Activated naive CD4-positive, alpha-beta T cell treated with anti-CD3 and anti-CD28 coated beads, Interleukin-2, amount 50 U/mL, for 24 hours (primary cell): ENCODE measurements at regions not wholly inside any gene's neighbourhood (a gene's known extent, or its start where the extent isn't known, plus 50 kb on each side); places are given as distances from the start of the nearest gene placed in this dataset.

Source experiments
- H3K27ac Mint-ChIP-seq: one replicate; pipeline ENCODE4 v1.8.0; 2021; ENCODE audit warnings: mild to moderate bottlenecking, mixed read lengths
- H3K27me3 Mint-ChIP-seq: one replicate; pipeline ENCODE4 v1.8.0; 2021; ENCODE audit warnings: mixed read lengths
- H3K36me3 Mint-ChIP-seq: one replicate; pipeline ENCODE4 v1.8.0; 2021; ENCODE audit warnings: mixed read lengths
- H3K4me1 Mint-ChIP-seq: one replicate; pipeline ENCODE4 v1.8.0; 2021; ENCODE audit warnings: mixed read lengths
- H3K4me3 Mint-ChIP-seq: one replicate; pipeline ENCODE4 v1.8.0; 2021; ENCODE audit warnings: mild to moderate bottlenecking, mixed read lengths
- H3K9me3 Mint-ChIP-seq: one replicate; pipeline ENCODE4 v1.8.0; 2021; ENCODE audit warnings: mixed read lengths

- Mint-ChIP-seq H3K4me1 (no peaks in the 10 kb centered on the region), H3K36me3 (no peaks in the 10 kb centered on the region), H3K4me3 (no peak overlapping the region), H3K9me3 (no peaks in the 10 kb centered on the region), H3K27ac (no peak overlapping the region), H3K27me3 (peaks cover 3% of the 10 kb centered on the region)
Observed at GRCh38 chr12:39037115-39037514, 131.7 kb upstream of the CPNE8 start.

DNA sequence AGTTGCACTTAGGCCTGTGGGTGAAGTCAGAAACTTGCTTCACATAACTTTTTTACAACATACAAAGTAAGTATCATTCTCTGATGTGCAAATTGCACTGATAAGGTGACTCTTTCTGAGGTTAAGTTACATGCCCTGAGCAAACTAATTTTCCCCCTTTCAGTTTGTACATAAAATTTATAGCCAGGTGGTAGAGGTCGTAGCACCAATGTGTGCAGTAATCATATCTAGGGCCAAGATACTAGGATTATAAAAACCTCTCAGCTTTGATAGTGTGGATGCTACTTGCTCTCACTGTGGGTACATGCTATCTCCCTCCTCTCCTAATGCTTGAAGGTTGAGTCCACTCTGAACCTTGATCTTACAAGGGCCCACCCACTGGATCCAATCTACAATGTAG is 130.7 kb upstream of the CPNE8 start:
- Mint-ChIP-seq H3K36me3 (no peaks in the 10 kb centered on the region), H3K4me3 (no peak overlapping the region), H3K9me3 (no peaks in the 10 kb centered on the region), H3K4me1 (no peaks in the 10 kb centered on the region), H3K27me3 (peaks cover 3% of the 10 kb centered on the region), H3K27ac (no peak overlapping the region)

DNA sequence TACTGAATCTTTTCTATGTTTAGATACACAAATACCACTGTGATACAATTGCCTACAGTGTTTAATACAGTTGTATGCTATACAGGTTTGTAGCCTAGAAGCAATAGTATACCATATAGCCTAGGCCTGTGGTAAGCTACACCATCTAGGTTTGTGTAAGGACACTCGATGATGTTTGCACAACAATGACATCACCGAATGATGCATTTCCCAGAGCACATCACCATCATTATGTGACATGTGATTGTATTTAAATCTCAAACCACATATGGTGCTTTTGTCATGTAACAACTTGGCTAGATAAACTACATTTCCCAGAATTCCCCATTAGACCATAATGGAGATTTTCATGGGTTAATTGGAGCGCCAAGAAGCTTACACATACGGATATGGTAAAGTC is 128.4 kb upstream of the CPNE8 start:
- Mint-ChIP-seq H3K36me3 (no peaks in the 10 kb centered on the region), H3K27ac (no peak overlapping the region), H3K4me1 (no peaks in the 10 kb centered on the region), H3K27me3 (peaks cover 2% of the 10 kb centered on the region), H3K4me3 (no peak overlapping the region), H3K9me3 (no peaks in the 10 kb centered on the region)

DNA sequence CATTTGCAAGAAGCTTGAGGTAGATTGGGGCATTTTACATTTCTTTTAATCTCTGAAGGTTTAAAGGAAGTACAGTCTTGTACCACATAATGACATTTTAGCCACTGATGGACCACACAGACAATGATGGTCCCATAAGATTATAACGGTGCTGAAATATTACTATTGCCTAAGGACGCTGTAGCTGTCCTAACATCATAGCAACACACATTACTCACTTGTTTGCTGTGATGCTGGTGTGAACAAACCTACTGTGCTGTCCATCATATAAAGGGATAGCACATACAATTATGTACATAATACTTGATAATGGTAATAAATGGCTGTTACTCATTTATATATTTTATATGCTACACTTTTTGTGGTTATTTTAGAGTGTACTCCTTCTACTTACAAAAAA is 127.1 kb upstream of the CPNE8 start:
- no peaks in the 10 kb centered on the region for H3K9me3 Mint-ChIP-seq
- H3K36me3 Mint-ChIP-seq: no peaks in the 10 kb centered on the region
- H3K27me3 Mint-ChIP-seq: peaks cover 2% of the 10 kb centered on the region
- H3K27ac Mint-ChIP-seq: no peak overlapping the region
- H3K4me3 Mint-ChIP-seq: no peak overlapping the region
- H3K4me1 Mint-ChIP-seq: no peaks in the 10 kb centered on the region

- Mint-ChIP-seq H3K36me3 (no peaks in the 10 kb centered on the region), H3K27me3 (peaks cover 2% of the 10 kb centered on the region), H3K4me1 (no peaks in the 10 kb centered on the region), H3K9me3 (no peaks in the 10 kb centered on the region), H3K27ac (no peak overlapping the region), H3K4me3 (no peak overlapping the region)
Observed at GRCh38 chr12:39032034-39032433, 126.6 kb upstream of the CPNE8 start.

DNA sequence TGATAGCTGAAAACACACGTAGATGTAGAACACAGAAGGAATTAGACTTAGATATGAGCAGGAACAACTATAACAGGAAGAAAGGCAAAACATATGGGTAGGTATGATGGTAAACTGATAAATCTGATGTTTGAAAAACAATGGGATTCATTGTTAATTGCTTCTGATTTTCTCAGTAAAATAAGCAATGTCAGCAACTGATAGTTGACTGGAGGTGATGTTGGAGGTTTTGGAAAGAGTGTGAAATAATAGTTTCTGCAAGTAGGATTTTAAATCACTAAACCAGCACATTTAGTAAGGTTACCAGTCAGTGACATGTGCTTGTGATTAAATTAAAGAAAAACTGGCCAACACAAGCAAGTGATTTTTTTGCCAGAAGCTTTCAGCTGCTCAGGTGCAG is 123.0 kb upstream of the CPNE8 start:
- no peak overlapping the region for H3K27ac Mint-ChIP-seq
- H3K4me1 Mint-ChIP-seq: no peaks in the 10 kb centered on the region
- no peaks in the 10 kb centered on the region for H3K36me3 Mint-ChIP-seq
- H3K27me3 Mint-ChIP-seq: no peaks in the 10 kb centered on the region
- no peak overlapping the region for H3K4me3 Mint-ChIP-seq
- H3K9me3 Mint-ChIP-seq: peaks cover 5% of the 10 kb centered on the region

DNA sequence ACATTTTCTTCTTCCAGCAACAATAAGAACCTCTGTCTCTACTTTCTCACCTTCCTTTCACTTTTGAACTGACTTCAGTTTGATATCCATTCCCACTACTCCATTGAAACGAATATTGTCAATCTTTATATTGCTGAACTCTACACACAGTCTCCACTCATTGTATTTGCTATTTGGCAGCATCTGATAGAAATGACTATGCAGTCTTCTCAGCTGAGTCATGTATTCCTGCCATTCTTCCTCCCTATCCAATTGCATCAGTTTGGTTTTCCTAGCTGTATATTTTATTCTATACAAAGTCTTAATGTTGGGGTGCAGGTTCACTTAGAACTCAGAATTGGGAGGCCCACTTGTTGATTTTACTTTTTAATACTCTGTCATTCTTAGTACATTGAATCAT is 107.5 kb upstream of the CPNE8 start:
- H3K9me3 Mint-ChIP-seq: peaks cover 6% of the 10 kb centered on the region
- H3K27me3 Mint-ChIP-seq: peaks cover 2% of the 10 kb centered on the region
- H3K27ac Mint-ChIP-seq: peak overlapping the region; percentile 2
- no peaks in the 10 kb centered on the region for H3K36me3 Mint-ChIP-seq
- no peak overlapping the region for H3K4me3 Mint-ChIP-seq
- no peaks in the 10 kb centered on the region for H3K4me1 Mint-ChIP-seq

DNA sequence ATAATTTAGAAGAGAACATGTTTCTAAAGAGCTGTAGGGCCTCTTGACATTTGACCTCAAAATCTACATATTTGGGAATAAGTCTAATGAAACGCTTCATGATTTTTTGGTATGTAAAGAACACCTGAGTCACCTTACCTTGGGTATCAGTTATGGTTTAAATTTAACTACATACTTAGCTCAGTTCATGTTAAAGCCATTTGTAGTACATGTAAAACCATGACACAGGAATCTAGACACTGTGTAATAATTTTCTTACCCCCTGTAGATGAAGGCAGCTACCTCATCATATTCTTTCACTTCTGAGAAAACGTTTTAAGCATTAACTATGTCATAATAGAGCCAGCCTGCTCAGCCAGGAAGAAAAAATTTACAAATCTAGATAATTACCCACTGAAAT is 105.8 kb upstream of the CPNE8 start:
- peaks cover 6% of the 10 kb centered on the region for H3K9me3 Mint-ChIP-seq
- no peak overlapping the region for H3K27ac Mint-ChIP-seq
- no peaks in the 10 kb centered on the region for H3K36me3 Mint-ChIP-seq
- H3K4me3 Mint-ChIP-seq: no peak overlapping the region
- H3K4me1 Mint-ChIP-seq: no peaks in the 10 kb centered on the region
- H3K27me3 Mint-ChIP-seq: peaks cover 2% of the 10 kb centered on the region

GRCh38 chr12:39010406-39010805 is 105.0 kb upstream of the CPNE8 start:
- H3K36me3 Mint-ChIP-seq: no peaks in the 10 kb centered on the region

GRCh38 chr12:39007619-39008018 is 102.2 kb upstream of the CPNE8 start:
- no peaks in the 10 kb centered on the region for H3K4me1 Mint-ChIP-seq
- no peak overlapping the region for H3K4me3 Mint-ChIP-seq
- H3K27ac Mint-ChIP-seq: no peak overlapping the region
- peaks cover 4% of the 10 kb centered on the region for H3K9me3 Mint-ChIP-seq
- H3K36me3 Mint-ChIP-seq: no peaks in the 10 kb centered on the region
- peaks cover 1% of the 10 kb centered on the region for H3K27me3 Mint-ChIP-seq

More at GRCh38 chr12:39010406-39010805, 105.0 kb upstream of the CPNE8 start:
- Mint-ChIP-seq H3K9me3 (peaks cover 7% of the 10 kb centered on the region), H3K4me3 (no peak overlapping the region), H3K27ac (no peak overlapping the region), H3K27me3 (peaks cover 3% of the 10 kb centered on the region), H3K4me1 (no peaks in the 10 kb centered on the region)

DNA sequence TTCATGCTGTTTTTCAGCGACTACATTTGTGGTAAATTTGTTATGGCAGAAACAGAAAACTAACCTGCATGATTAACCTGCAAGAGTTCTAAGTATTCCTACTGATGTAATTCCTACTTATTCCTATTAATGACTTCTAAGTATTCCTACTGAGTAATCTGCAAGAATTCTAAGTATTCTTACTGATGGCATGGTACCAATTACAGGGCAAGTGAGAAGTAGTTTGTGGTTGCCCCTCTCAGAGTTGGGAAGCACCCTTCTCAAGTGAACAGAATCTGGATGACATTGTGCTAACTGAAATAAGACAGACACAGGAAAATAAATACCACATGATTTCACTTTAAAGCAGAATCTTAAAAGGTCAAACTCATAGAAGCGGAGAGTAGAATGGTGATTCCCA is 100.9 kb upstream of the CPNE8 start:
- Mint-ChIP-seq H3K36me3 (no peaks in the 10 kb centered on the region), H3K9me3 (peaks cover 4% of the 10 kb centered on the region), H3K27me3 (peaks cover 1% of the 10 kb centered on the region), H3K4me3 (no peak overlapping the region), H3K27ac (no peak overlapping the region), H3K4me1 (no peaks in the 10 kb centered on the region)

DNA sequence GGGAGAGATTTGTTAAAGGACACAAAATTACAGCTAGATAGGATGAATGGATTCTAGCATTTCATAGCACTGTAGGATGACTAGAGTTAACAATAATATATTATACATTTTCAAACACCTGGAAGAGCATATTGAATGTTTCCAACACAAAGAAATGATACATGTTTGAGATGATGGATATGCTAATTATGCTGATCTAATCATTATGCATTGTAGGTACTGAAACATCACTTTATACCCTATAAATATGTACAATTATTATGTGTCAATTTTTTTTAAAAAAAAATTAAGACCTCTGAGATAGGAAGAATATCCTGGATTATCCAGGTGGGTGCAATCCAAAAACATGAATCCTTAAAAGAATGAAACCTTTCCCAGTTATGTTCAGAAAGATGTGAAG is 100.3 kb upstream of the CPNE8 start:
- peaks cover 1% of the 10 kb centered on the region for H3K27me3 Mint-ChIP-seq
- peaks cover 4% of the 10 kb centered on the region for H3K9me3 Mint-ChIP-seq
- H3K4me3 Mint-ChIP-seq: no peak overlapping the region
- H3K27ac Mint-ChIP-seq: no peak overlapping the region
- no peaks in the 10 kb centered on the region for H3K4me1 Mint-ChIP-seq
- no peaks in the 10 kb centered on the region for H3K36me3 Mint-ChIP-seq

GRCh38 chr12:39003541-39004155 is 98.3 kb upstream of the CPNE8 start:
- peaks cover 2% of the 10 kb centered on the region for H3K27me3 Mint-ChIP-seq
- no peak overlapping the region for H3K4me3 Mint-ChIP-seq
- H3K4me1 Mint-ChIP-seq: no peaks in the 10 kb centered on the region
- H3K9me3 Mint-ChIP-seq: peaks cover 4% of the 10 kb centered on the region
- no peaks in the 10 kb centered on the region for H3K36me3 Mint-ChIP-seq
- H3K27ac Mint-ChIP-seq: no peak overlapping the region

GRCh38 chr12:39000370-39000769 is 95.0 kb upstream of the CPNE8 start:
- H3K36me3 Mint-ChIP-seq: no peaks in the 10 kb centered on the region
- H3K9me3 Mint-ChIP-seq: peaks cover 2% of the 10 kb centered on the region
- H3K4me1 Mint-ChIP-seq: no peaks in the 10 kb centered on the region

DNA sequence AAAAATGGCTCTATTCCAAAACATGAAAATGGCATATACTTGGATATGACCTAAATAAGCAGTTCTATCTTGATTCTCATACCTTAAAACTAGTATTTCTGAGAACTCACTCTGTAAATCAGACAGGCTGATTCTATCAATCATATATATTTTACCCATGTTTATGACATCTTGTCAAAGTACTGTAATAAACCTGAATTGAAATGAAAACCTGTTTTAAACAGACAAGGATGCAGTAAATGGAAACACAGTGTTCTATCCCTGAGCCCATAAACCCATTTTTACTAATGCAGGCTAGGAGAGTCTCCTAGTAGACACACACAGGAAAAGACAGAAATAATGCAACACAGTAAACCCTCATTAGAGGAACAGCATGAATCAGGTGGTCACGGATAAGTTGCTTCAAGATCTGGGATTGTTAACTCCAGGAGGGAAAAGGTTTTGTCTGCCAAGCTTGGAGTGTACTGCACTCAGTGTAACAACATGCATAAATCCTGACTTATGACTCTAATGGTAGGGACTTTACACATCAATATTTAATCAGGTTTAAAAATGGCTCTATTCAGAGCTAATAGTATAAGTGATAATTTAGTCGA is 93.6 kb upstream of the CPNE8 start:
- Mint-ChIP-seq H3K27ac (no peak overlapping the region), H3K9me3 (no peaks in the 10 kb centered on the region), H3K27me3 (peaks cover 2% of the 10 kb centered on the region), H3K4me3 (no peak overlapping the region), H3K4me1 (no peaks in the 10 kb centered on the region), H3K36me3 (no peaks in the 10 kb centered on the region)

More at GRCh38 chr12:39000370-39000769, 95.0 kb upstream of the CPNE8 start:
- no peak overlapping the region for H3K27ac Mint-ChIP-seq
- H3K4me3 Mint-ChIP-seq: no peak overlapping the region
- peaks cover 2% of the 10 kb centered on the region for H3K27me3 Mint-ChIP-seq

DNA sequence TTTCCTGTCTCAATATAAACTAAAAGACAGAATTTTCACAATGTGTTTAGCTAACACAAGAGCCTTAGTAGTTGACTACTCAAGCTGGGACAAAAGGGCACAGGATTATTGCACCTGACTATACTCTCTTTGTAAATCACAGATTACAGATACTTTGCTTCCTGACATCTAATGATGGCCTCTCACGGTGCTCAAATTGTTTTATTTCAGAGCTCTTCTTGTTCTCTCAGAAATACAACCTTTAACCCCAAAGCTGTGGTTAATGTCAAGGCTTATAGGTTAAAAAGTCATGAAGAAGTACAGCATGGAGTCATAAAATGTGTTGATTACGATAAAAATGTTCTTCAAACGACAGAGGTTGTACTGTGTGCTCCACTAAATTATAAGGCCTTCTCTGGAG is 89.9 kb upstream of the CPNE8 start:
- H3K36me3 Mint-ChIP-seq: no peaks in the 10 kb centered on the region
- H3K4me1 Mint-ChIP-seq: no peaks in the 10 kb centered on the region
- H3K27ac Mint-ChIP-seq: no peak overlapping the region
- peaks cover 2% of the 10 kb centered on the region for H3K27me3 Mint-ChIP-seq
- no peaks in the 10 kb centered on the region for H3K9me3 Mint-ChIP-seq
- H3K4me3 Mint-ChIP-seq: no peak overlapping the region

DNA sequence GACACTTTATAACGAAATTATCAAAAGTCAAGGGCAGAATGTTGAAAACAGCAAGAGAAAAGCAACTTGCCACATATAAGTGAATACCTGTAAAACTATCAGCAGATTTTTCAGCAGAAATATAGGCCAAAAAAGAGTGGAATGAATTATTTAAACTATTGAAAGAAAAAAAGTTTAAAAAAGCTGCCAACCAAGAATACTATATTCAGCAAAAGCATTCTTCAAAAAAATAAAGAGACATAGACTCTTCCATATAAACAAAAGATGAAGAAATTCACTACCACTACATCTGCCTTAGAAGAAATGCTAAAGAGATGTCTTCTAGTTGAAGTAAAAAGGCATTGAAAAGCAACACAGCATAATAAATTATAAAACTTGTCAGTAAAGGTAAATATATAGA is 80.6 kb upstream of the CPNE8 start:
- Mint-ChIP-seq H3K36me3 (peaks cover 2% of the 10 kb centered on the region), H3K9me3 (peaks cover 20% of the 10 kb centered on the region), H3K4me1 (no peaks in the 10 kb centered on the region), H3K4me3 (no peak overlapping the region), H3K27me3 (no peaks in the 10 kb centered on the region), H3K27ac (no peak overlapping the region)
